IgD-negative memory B cell (primary cell): ENCODE measurements at regions not wholly inside any gene's neighbourhood (a gene's known extent, or its start where the extent isn't known, plus 50 kb on each side); places are given as distances from the start of the nearest gene placed in this dataset.
"Not testable (repeated sequence)": the region's sequence is repeated elsewhere in the genome, so short reads cannot be mapped to it uniquely, and the experiment has no call there.

Experiments
- H3K27ac Mint-ChIP-seq, 3 donors: one replicate each; pipeline ENCODE4 v1.8.0; 2020 to 2022; ENCODE audit warnings: mild to moderate bottlenecking in 3 of 3, mixed read lengths in 3 of 3, moderate library complexity in 1 of 3
- H3K27me3 Mint-ChIP-seq: one replicate; pipeline ENCODE4 v1.8.0; 2021; ENCODE audit warnings: mixed read lengths
- H3K36me3 Mint-ChIP-seq: one replicate; pipeline ENCODE4 v1.8.0; 2020; ENCODE audit warnings: mild to moderate bottlenecking, mixed read lengths
- H3K4me1 Mint-ChIP-seq, 3 donors: one replicate each; pipeline ENCODE4 v1.8.0; 2020 to 2022; ENCODE audit warnings: mixed read lengths in 3 of 3, mild to moderate bottlenecking in 1 of 3
- H3K4me3 Mint-ChIP-seq, 4 donors: one replicate each; pipeline ENCODE4 v1.8.0; 2020 to 2022; ENCODE audit warnings: mild to moderate bottlenecking in 4 of 4, mixed read lengths in 4 of 4, moderate library complexity in 3 of 4
- H3K9me3 Mint-ChIP-seq, 3 donors: one replicate each; pipeline ENCODE4 v1.8.0; 2020 to 2021; ENCODE audit warnings: mixed read lengths in 3 of 3, mild to moderate bottlenecking in 1 of 3

- H3K9me3 Mint-ChIP-seq, H3K27ac Mint-ChIP-seq, H3K27me3 Mint-ChIP-seq, H3K4me1 Mint-ChIP-seq, H3K4me3 Mint-ChIP-seq, H3K36me3 Mint-ChIP-seq: not testable (repeated sequence)
Observed at GRCh38 chr5:27836704-27837103, 798.3 kb upstream of the CDH9 start.

GRCh38 chr5:27832886-27833285 lies 794.5 kb upstream of the CDH9 start:
- peaks cover 0 to 7% (median 7%) of the 10 kb centered on the region in 3 donors for H3K9me3 Mint-ChIP-seq
- H3K4me1 Mint-ChIP-seq: no peaks in the 10 kb centered on the region
- no peak overlapping the region for H3K27ac Mint-ChIP-seq
- no peak overlapping the region for H3K4me3 Mint-ChIP-seq
- no peaks in the 10 kb centered on the region for H3K27me3 Mint-ChIP-seq
- peaks cover 1% of the 10 kb centered on the region for H3K36me3 Mint-ChIP-seq

- Mint-ChIP-seq H3K27me3 (no peaks in the 10 kb centered on the region), H3K27ac (no peak overlapping the region)
Observed at GRCh38 chr5:27830546-27830945, 792.2 kb upstream of the CDH9 start.

GRCh38 chr5:27821681-27822080 lies 783.3 kb upstream of the CDH9 start:
- Mint-ChIP-seq H3K27me3 (no peaks in the 10 kb centered on the region), H3K27ac (no peak overlapping the region)

More at GRCh38 chr5:27830546-27830945, 792.2 kb upstream of the CDH9 start:
- H3K9me3 Mint-ChIP-seq: peaks cover 0 to 6% (median 0%) of the 10 kb centered on the region in 3 donors
- H3K36me3 Mint-ChIP-seq: peaks cover 1% of the 10 kb centered on the region
- H3K4me1 Mint-ChIP-seq: no peaks in the 10 kb centered on the region
- no peak overlapping the region for H3K4me3 Mint-ChIP-seq

GRCh38 chr5:27818888-27819287 lies 780.5 kb upstream of the CDH9 start:
- Mint-ChIP-seq H3K27me3 (no peaks in the 10 kb centered on the region), H3K36me3 (no peaks in the 10 kb centered on the region), H3K4me3 (no peak overlapping the region), H3K27ac (no peak overlapping the region), H3K9me3 (peaks cover 0 to 9% (median 6%) of the 10 kb centered on the region in 3 donors), H3K4me1 (no peaks in the 10 kb centered on the region)

More at GRCh38 chr5:27821681-27822080, 783.3 kb upstream of the CDH9 start:
- Mint-ChIP-seq H3K4me3 (no peak overlapping the region), H3K9me3 (peaks cover 3 to 6% (median 5%) of the 10 kb centered on the region in 3 donors), H3K36me3 (no peaks in the 10 kb centered on the region), H3K4me1 (no peaks in the 10 kb centered on the region)

GRCh38 chr5:27814983-27815382 lies 776.6 kb upstream of the CDH9 start:
- Mint-ChIP-seq H3K4me3 (no peak overlapping the region), H3K27me3 (no peaks in the 10 kb centered on the region), H3K36me3 (no peaks in the 10 kb centered on the region), H3K4me1 (no peaks in the 10 kb centered on the region), H3K27ac (no peak overlapping the region), H3K9me3 (peaks cover 0 to 9% (median 5%) of the 10 kb centered on the region in 3 donors)

- Mint-ChIP-seq H3K4me1 (no peaks in the 10 kb centered on the region), H3K4me3 (no peak overlapping the region), H3K27me3 (no peaks in the 10 kb centered on the region), H3K27ac (no peak overlapping the region), H3K9me3 (peaks cover 0 to 9% (median 6%) of the 10 kb centered on the region in 3 donors), H3K36me3 (no peaks in the 10 kb centered on the region)
Observed at GRCh38 chr5:27814286-27814685, 775.9 kb upstream of the CDH9 start.

GRCh38 chr5:27810458-27810857 lies 772.1 kb upstream of the CDH9 start:
- H3K36me3 Mint-ChIP-seq: no peaks in the 10 kb centered on the region
- H3K4me3 Mint-ChIP-seq: no peak overlapping the region
- peak overlapping the region in 1 of 3 donors; percentile 59 for H3K27ac Mint-ChIP-seq
- H3K9me3 Mint-ChIP-seq: peaks cover 0 to 9% (median 3%) of the 10 kb centered on the region in 3 donors
- no peaks in the 10 kb centered on the region for H3K27me3 Mint-ChIP-seq
- no peaks in the 10 kb centered on the region for H3K4me1 Mint-ChIP-seq

- no peaks in the 10 kb centered on the region for H3K36me3 Mint-ChIP-seq
- H3K9me3 Mint-ChIP-seq: peaks cover 1 to 5% (median 4%) of the 10 kb centered on the region in 3 donors
- no peak overlapping the region for H3K27ac Mint-ChIP-seq
- no peak overlapping the region for H3K4me3 Mint-ChIP-seq
- H3K27me3 Mint-ChIP-seq: no peaks in the 10 kb centered on the region
- H3K4me1 Mint-ChIP-seq: no peaks in the 10 kb centered on the region
Observed at GRCh38 chr5:27797220-27797619, 758.8 kb upstream of the CDH9 start.

GRCh38 chr5:27788184-27788583 lies 749.8 kb upstream of the CDH9 start:
- Mint-ChIP-seq H3K36me3 (no peaks in the 10 kb centered on the region), H3K27me3 (no peaks in the 10 kb centered on the region), H3K4me3 (no peak overlapping the region), H3K4me1 (no peaks in the 10 kb centered on the region), H3K27ac (no peak overlapping the region), H3K9me3 (peaks cover 0 to 1% (median 0%) of the 10 kb centered on the region in 3 donors)

- H3K4me3 Mint-ChIP-seq: no peak overlapping the region
- peaks cover 0 to 2% (median 2%) of the 10 kb centered on the region in 3 donors for H3K9me3 Mint-ChIP-seq
- H3K36me3 Mint-ChIP-seq: no peaks in the 10 kb centered on the region
- H3K27ac Mint-ChIP-seq: no peak overlapping the region
- H3K27me3 Mint-ChIP-seq: no peaks in the 10 kb centered on the region
- H3K4me1 Mint-ChIP-seq: no peaks in the 10 kb centered on the region
Observed at GRCh38 chr5:27784317-27784716, 745.9 kb upstream of the CDH9 start.

- Mint-ChIP-seq H3K4me3 (no peak overlapping the region), H3K4me1 (peaks cover 0 to 2% (median 0%) of the 10 kb centered on the region in 3 donors), H3K27ac (no peak overlapping the region), H3K36me3 (no peaks in the 10 kb centered on the region), H3K9me3 (peaks cover 3 to 5% (median 4%) of the 10 kb centered on the region in 3 donors), H3K27me3 (no peaks in the 10 kb centered on the region)
Observed at GRCh38 chr5:27778121-27778520, 739.7 kb upstream of the CDH9 start.

GRCh38 chr5:27773636-27774035 lies 735.2 kb upstream of the CDH9 start:
- Mint-ChIP-seq H3K9me3 (peaks cover 1 to 5% (median 2%) of the 10 kb centered on the region in 3 donors), H3K4me3 (no peak overlapping the region)

GRCh38 chr5:27773166-27773565 lies 734.8 kb upstream of the CDH9 start:
- Mint-ChIP-seq H3K27ac (no peak overlapping the region), H3K4me1 (peaks cover 0 to 3% (median 0%) of the 10 kb centered on the region in 3 donors), H3K36me3 (no peaks in the 10 kb centered on the region), H3K27me3 (no peaks in the 10 kb centered on the region), H3K9me3 (peaks cover 1 to 5% (median 2%) of the 10 kb centered on the region in 3 donors), H3K4me3 (no peak overlapping the region)

More at GRCh38 chr5:27773636-27774035, 735.2 kb upstream of the CDH9 start:
- Mint-ChIP-seq H3K27ac (no peak overlapping the region), H3K4me1 (peaks cover 0 to 3% (median 0%) of the 10 kb centered on the region in 3 donors), H3K36me3 (no peaks in the 10 kb centered on the region), H3K27me3 (no peaks in the 10 kb centered on the region)

GRCh38 chr5:27769748-27770402 lies 731.5 kb upstream of the CDH9 start:
- no peak overlapping the region for H3K4me3 Mint-ChIP-seq
- H3K36me3 Mint-ChIP-seq: no peaks in the 10 kb centered on the region
- no peaks in the 10 kb centered on the region for H3K27me3 Mint-ChIP-seq
- H3K9me3 Mint-ChIP-seq: peaks cover 2 to 7% (median 2%) of the 10 kb centered on the region in 3 donors
- H3K4me1 Mint-ChIP-seq: peaks cover 0 to 1% (median 0%) of the 10 kb centered on the region in 3 donors
- H3K27ac Mint-ChIP-seq: no peak overlapping the region

GRCh38 chr5:27748847-27749246 lies 710.5 kb upstream of the CDH9 start:
- H3K4me1 Mint-ChIP-seq: no peaks in the 10 kb centered on the region
- H3K27me3 Mint-ChIP-seq: no peaks in the 10 kb centered on the region
- H3K36me3 Mint-ChIP-seq: peaks cover 3% of the 10 kb centered on the region
- H3K27ac Mint-ChIP-seq: no peak overlapping the region
- H3K9me3 Mint-ChIP-seq: peaks cover 1 to 23% (median 7%) of the 10 kb centered on the region in 3 donors
- no peak overlapping the region for H3K4me3 Mint-ChIP-seq
